HG03175 (cell line): ENCODE measurements at regions not wholly inside any gene's neighbourhood (a gene's known extent, or its start where the extent isn't known, plus 50 kb on each side); places are given as distances from the start of the nearest gene placed in this dataset.
"Not testable (repeated sequence)": the region's sequence is repeated elsewhere in the genome, so short reads cannot be mapped to it uniquely, and the experiment has no call there.

Source experiments
- ATAC-seq: cut with Tn5 transposase; IDR thresholded peaks from one replicate; pipeline ENCODE4 v1.9.1; 2021; ENCODE audit warnings: mild to moderate bottlenecking, moderate library complexity; ENCODE audit not compliant: unreplicated experiment

GRCh38 chr6:144353871-144354314 lies 68.8 kb downstream of the UTRN start:
- ATAC-seq = peak; percentile 79

- no peak for ATAC-seq
Measured at GRCh38 chr6:144359783-144360182, 74.6 kb downstream of the UTRN start.

GRCh38 chr6:144360401-144360800 lies 75.3 kb downstream of the UTRN start:
- no peak for ATAC-seq

- no peak for ATAC-seq
Measured at GRCh38 chr6:144361016-144361415, 75.9 kb downstream of the UTRN start.

GRCh38 chr6:144362042-144363018 lies 77.2 kb downstream of the UTRN start:
- no peak for ATAC-seq

GRCh38 chr6:144364208-144364720 lies 79.1 kb downstream of the UTRN start:
- no peak for ATAC-seq

- ATAC-seq = no peak
Measured at GRCh38 chr6:144364782-144365181, 79.6 kb downstream of the UTRN start.

- no peak for ATAC-seq
Measured at GRCh38 chr6:144365271-144365670, 80.1 kb downstream of the UTRN start.

GRCh38 chr6:144369696-144370095 lies 84.6 kb downstream of the UTRN start:
- not testable (repeated sequence) for ATAC-seq

- no peak for ATAC-seq
Measured at GRCh38 chr6:144372116-144372515, 87.0 kb downstream of the UTRN start.

GRCh38 chr6:144372611-144373594 lies 87.8 kb downstream of the UTRN start:
- ATAC-seq = no peak

GRCh38 chr6:144374525-144374924 lies 89.4 kb downstream of the UTRN start:
- ATAC-seq = not testable (repeated sequence)

- ATAC-seq = no peak
Measured at GRCh38 chr6:144377586-144378210, 92.6 kb downstream of the UTRN start.

GRCh38 chr6:144378437-144378836 lies 93.3 kb downstream of the UTRN start:
- ATAC-seq = no peak

GRCh38 chr6:144379356-144379755 lies 94.2 kb downstream of the UTRN start:
- no peak for ATAC-seq

GRCh38 chr6:144381499-144381898 lies 96.4 kb downstream of the UTRN start:
- ATAC-seq = not testable (repeated sequence)

- no peak for ATAC-seq
Measured at GRCh38 chr6:144383336-144383735, 98.2 kb downstream of the UTRN start.

- ATAC-seq = no peak
Measured at GRCh38 chr6:144384427-144384826, 99.3 kb downstream of the UTRN start.

- ATAC-seq = not testable (repeated sequence)
Measured at GRCh38 chr6:144389474-144389873, 104.3 kb downstream of the UTRN start.

GRCh38 chr6:144390202-144390601 lies 105.1 kb downstream of the UTRN start:
- no peak for ATAC-seq

- ATAC-seq = no peak
Measured at GRCh38 chr6:144390886-144391285, 105.8 kb downstream of the UTRN start.
